NAMALWA (cell line): ENCODE measurements at regions not wholly inside any gene's neighbourhood (a gene's known extent, or its start where the extent isn't known, plus 50 kb on each side); places are given as distances from the start of the nearest gene placed in this dataset.
"Not testable (repeated sequence)": the region's sequence is repeated elsewhere in the genome, so short reads cannot be mapped to it uniquely, and the experiment has no call there.

Source experiments
- DNase-seq: peaks from one replicate; pipeline ENCODE4 v3.0.0-alpha.2; 2015; ENCODE audit warnings: low spot score

DNA sequence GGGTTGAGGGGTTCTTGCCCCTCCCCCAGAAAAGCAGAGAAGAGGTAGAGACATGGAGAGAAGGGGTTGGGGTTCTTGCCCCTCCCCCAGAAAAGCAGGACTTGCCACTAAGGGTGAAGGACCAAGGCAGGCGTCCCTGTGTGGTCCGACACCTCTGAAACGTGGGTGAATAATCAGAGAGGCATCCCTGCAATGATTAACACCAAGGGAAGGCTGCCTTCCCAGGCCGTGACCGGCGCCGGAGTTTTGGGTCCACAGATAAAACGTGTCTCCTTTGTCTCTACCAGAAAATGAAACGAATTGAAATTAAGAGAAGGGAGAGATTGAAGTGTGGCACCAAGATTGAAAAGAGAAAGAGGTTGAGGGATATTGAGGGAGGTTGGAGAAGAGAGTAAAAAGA, 778.2 kb downstream of the UQCRFS1 start:
- DNase-seq = not testable (repeated sequence)

GRCh38 chr19:28434365-28434764, 778.6 kb downstream of the UQCRFS1 start:
- not testable (repeated sequence) for DNase-seq

- not testable (repeated sequence) for DNase-seq
Measured at GRCh38 chr19:28433166-28433565, 779.8 kb downstream of the UQCRFS1 start.

DNA sequence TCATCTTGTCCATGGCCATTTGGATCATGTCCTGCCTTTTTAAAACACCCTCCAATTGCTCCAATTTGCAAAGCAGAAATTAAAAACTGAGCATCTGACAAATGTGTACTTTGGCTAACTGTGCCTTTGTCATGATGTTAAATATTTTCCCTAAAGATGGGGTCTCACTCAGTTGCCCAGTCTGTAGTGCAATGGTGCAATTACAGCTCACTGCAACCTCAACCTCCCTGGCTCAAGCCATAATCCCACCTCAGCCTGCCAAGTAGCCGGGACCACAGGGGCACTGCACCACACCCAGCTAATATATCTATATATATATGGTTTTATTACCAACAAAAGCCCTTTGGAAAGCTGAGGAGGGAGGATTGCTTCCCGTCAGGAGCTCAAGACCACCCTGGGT, 782.7 kb downstream of the UQCRFS1 start:
- no peak for DNase-seq

- DNase-seq = peak; percentile 53
Measured at GRCh38 chr19:28429356-28429755, 783.6 kb downstream of the UQCRFS1 start.

DNA sequence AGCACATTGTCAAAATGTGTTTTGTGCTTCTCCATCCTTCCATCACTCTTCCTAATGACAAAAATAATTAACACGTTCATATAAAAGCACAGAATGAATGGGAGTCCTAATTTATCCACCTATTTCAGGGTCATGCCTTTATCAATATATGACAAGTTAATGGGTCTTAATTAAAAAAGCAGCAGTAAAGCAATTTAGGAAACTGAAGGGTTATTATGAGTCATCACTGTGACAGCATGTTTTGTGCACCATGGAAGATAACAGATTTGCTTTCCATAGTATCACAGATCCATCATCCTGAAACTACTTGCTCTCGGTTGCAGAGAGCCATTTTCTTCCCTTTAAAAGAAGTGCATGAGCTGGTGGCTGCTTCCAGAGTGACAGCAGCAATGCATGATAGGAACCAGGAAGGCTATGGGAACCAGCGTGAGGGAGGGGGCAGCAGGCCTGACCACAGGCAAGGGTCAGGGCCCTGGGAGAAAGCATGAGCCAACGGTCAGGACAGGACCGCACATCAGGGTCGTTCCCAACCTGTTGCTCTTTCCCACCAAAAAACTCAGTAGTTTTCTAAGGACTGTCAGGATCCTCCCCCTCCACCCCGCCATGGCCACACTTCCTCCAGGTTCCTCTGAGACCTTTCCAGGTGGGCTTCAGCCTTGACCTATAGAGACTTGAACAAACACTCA, 784.1 kb downstream of the UQCRFS1 start:
- DNase-seq = no peak

DNA sequence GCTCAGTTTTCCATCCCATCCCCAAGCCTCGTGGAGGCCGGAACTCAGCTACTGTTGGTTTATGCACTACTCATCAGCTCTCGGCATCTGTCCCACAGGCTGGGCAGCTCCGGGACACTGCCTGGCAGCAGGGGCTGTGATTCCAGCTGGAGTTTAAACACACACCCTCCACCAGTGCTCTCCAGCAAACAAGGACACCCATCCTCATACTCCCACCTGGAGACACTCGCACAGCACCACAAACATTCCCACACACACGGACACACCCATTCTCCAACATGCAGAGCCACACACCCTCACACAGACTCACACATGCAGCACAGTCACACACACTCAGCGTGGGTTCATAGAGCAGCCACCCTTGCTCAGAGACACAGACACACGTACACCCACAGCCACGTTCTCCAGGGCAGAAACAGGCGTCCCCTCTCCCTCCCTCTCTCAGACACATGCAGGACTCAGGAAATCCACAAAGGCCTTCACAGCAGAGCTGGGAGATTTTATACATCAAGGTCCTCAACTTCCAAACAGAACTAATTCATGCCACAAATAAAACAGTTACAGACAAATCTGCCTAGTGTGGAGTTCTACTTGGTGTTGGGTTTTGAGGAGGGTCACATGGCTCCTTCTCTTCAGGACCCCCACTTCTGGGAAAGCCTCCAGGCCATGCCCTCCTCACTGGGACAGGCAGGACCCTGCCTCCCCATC, 785.4 kb downstream of the UQCRFS1 start:
- no peak for DNase-seq

DNA sequence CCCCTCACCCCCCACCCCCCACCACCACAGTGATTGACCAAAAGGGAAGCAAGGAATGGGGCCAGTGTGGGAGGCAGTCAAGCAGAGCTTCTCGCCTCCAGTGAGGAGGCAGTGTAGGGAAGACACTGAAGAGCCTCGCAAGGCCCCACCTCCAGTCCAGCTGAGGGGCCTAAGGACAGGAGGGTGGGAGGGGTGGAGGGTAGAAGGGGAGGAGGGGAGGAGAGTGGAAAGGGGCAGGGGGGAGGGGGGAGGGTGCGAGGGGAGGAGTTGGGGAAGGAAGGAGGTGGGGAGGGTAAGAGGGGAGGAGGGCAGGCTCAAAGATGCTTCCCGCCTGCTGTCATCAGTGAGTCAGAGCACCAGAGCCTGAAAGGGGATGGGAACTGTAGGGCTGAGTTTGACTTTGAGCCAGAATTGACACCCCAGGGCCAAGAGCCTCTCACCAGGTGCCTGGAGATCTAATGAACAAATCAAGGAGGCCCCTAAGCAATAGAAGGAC, 786.2 kb downstream of the UQCRFS1 start:
- no peak for DNase-seq

DNA sequence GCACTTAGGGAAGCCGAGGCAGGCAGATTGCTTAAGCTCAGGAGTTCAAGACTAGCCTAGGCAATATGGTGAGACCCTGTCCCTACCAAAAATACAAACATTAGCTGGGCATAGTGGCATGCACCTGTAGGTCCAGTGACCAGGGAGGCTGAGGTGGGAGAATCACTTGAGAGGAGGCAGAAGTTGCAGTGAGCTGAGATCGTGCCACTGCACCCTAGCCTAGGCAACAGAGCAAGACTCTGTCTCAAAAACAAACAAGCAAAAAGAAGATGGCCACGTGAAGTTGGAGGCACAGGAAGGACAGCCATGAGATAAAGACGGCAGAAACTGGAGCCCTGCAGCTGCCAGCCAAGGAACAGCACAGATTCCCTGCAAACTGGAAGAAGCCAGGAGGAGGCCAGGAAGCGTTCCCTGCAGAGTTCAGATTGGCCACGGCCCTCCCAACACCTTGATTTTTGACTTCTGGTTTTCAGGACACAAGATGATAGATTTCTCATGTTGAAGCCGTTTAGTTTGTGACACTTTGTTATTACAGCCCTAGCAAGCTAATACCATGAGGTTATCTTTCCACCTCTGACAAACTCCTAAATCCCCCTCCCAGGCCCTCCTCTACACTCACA, 786.7 kb downstream of the UQCRFS1 start:
- DNase-seq = no peak

GRCh38 chr19:28425046-28425931, 787.7 kb downstream of the UQCRFS1 start:
- no peak for DNase-seq

GRCh38 chr19:28424662-28425045, 788.3 kb downstream of the UQCRFS1 start:
- no peak for DNase-seq

GRCh38 chr19:28424077-28424476, 788.9 kb downstream of the UQCRFS1 start:
- DNase-seq = no peak

GRCh38 chr19:28422791-28423650, 789.9 kb downstream of the UQCRFS1 start:
- DNase-seq = no peak

GRCh38 chr19:28422046-28422445, 790.9 kb downstream of the UQCRFS1 start:
- DNase-seq = no peak

DNA sequence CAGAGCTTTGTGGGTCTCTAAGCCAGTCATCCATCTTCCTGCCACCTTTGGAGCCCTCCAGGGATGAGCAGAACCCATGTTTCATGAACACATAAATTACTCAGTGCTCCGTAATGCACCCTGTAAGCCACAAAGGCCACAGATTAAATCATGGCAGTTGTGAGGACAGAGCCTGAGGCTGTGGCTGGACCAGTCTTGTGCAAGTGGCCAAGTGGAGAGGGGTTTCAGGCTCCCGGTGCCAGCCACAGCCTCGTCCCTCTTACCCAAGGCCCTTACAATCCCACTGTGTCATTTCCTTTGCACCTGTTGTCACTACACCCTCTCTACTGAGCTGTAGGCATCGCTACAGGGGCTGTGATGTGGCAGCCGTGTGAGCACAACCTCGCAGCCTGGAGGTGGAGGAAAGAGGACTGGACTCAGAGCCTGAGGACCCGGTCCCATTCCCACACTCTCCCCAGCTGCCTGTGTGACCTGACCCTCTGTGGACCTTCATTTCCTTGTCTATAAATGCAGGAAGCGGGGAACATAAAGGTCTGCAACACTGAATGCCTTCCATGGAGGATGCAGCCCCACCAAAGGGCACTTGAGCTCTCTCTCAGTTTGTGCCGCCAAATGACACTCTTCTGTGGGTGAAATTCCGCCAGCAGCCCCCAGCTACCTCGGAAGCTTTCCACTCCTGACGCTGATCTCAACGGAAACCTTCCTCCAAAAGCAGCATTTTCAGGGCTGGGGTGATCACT, 792.0 kb downstream of the UQCRFS1 start:
- no peak for DNase-seq

- no peak for DNase-seq
Measured at GRCh38 chr19:28419312-28419711, 793.6 kb downstream of the UQCRFS1 start.

DNA sequence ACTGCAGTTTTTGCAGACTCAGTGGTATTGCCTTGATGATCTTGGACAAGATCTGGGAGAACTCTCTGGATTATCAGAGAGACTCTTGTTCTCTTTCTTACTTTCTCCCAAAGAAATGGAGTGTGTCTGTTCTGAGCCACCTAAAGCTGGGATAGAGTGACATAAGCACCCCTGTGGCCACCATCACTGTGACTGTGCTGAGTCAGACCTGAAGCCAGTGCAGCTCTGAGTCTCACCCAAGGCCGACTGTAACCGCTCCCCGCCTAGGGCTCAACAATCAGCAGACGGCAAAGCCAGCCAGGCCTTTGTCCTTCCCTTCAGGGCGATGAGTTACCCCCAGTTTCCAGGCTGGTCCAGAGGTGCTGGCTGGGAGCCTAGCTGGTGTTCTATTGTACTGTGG, 795.6 kb downstream of the UQCRFS1 start:
- no peak for DNase-seq

DNA sequence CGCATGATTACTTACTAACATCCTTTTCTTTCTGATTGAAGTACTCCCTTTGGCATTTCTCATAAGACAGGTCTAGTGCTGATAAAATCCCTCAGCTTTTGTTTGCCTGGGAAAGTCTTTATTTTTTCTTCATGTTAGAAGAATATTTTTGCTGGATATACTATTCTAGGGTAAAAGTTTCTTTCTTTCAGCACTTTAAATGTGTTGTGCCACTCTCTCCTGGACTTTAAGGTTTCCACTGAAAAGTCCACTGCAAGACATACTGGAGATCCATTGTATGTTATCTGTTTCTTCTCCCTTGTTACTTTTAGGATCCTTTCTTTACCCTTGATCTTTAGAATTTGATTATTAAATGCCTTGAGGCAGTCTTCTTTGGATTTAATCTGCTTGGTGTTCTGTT, 796.7 kb downstream of the UQCRFS1 start:
- DNase-seq = no peak

DNA sequence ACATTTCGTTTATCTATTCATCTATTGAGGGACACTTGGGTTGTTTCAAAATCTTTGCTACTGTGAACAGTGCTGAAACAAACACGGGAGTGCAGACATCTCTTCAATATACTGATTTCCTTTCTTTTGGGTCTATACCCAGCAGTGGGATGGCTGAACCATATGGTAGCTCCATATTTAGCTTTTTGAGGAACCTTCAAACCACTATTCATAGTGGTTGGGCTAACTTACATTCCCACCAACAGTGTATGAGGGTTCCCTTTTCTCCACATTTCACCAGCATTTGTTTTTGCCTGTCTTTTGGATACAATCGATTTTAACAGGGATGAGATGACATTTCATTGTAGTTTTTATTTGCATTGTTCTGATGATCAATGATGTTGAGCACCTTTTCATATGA, 798.2 kb downstream of the UQCRFS1 start:
- DNase-seq = no peak

- no peak for DNase-seq
Measured at GRCh38 chr19:28409859-28410258, 803.1 kb downstream of the UQCRFS1 start.
